ENCODE measurements at regions not wholly inside any gene's neighbourhood (a gene's known extent, or its start where the extent isn't known, plus 50 kb on each side); places are given as distances from the start of the nearest gene placed in this dataset.

DNA sequence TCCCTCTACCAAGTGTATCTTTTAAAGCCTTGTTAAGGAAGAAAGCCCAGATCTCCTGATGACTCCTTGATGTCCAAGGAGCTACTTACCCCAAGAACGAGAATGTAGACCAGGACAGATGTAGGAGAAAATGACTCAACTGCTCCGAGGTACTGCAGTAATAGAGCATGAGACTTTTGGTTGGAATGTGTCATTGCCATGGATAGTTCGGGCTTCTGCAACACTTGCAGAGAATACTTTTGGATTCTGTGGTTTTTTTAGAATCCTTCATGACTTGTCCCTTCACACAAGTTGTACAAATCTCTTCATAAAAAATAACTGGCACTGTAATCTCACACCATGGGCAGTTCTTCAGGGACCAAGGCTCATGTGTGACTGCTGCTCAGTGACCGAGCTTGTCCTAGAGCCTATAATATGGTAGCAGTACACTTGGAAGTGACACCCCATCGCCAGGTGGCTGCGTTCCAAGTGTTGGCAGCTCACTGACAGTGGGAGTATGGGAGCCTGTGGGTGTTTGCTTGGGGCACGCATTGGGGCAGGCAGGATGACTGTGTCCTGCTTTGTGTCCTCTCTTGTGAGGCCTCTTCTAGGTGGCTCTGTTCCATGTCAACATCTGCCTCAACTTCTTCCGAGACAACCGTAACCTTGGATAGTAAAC is 87.9 kb upstream of the WDR1 start:
- Histone ChIP-seq H3K18ac (ENCODE audit: low read length) (no peak overlapping the region), H4K8ac (ENCODE audit: low read depth, low read length) (no peak overlapping the region), H3K79me2 (ENCODE audit: control insufficient read depth, insufficient read depth, low read length, poor library complexity) (no peaks in the 10 kb centered on the region), H2BK5ac (ENCODE audit: low read depth, low read length, poor library complexity) (no peak overlapping the region), H3K9me3 (ENCODE audit: insufficient read depth, low read depth, low read length) (peaks cover 4% of the 10 kb centered on the region), H3K36me3 (ENCODE audit: control insufficient read depth in 1 of 2, insufficient read depth in 2 of 2, low read length in 2 of 2) (no peaks in the 10 kb centered on the region), H3K4me1 (ENCODE audit: control insufficient read depth in 1 of 2, insufficient read depth in 2 of 2, low read length in 2 of 2) (peaks cover 2 to 8% of the 10 kb centered on the region in 2 experiments), H3K27ac (ENCODE audit: low read depth, low read length) (no peak overlapping the region), H2AFZ (ENCODE audit: insufficient read depth, low read length, poor library complexity) (no peak overlapping the region), H3K14ac (ENCODE audit: low read length) (peak overlapping the region; percentile 5), H3K4me2 (ENCODE audit: low read length) (no peak overlapping the region), H3K27me3 (ENCODE audit: insufficient read depth, low read length) (no peaks in the 10 kb centered on the region), H4K12ac (ENCODE audit: low read depth, low read length) (no peak overlapping the region), H3K79me1 (ENCODE audit: low read length) (peaks cover 13% of the 10 kb centered on the region), H3K9ac (ENCODE audit: low read length) (no peak overlapping the region), H2BK120ac (ENCODE audit: insufficient read depth, low read length, poor library complexity) (peak overlapping the region; percentile 9), H3K4ac (ENCODE audit: low read depth, low read length) (no peak overlapping the region), H2AK5ac (ENCODE audit: low read length) (peak overlapping the region; percentile 8), H3K4me3 (ENCODE audit: low read depth, low read length) (no peak overlapping the region), H4K91ac (ENCODE audit: low read depth, low read length) (peak overlapping the region; percentile 37), H2BK12ac (ENCODE audit: low read length) (peak overlapping the region; percentile 11), H3K23ac (ENCODE audit: low read length) (no peak overlapping the region)
- WGBS (ENCODE audit: extremely low coverage, insufficient coverage, insufficient read length) = no CpG with 5 or more reads among the region's 9 CpGs
- DNase-seq = peak; percentile 42 to 80

DNA sequence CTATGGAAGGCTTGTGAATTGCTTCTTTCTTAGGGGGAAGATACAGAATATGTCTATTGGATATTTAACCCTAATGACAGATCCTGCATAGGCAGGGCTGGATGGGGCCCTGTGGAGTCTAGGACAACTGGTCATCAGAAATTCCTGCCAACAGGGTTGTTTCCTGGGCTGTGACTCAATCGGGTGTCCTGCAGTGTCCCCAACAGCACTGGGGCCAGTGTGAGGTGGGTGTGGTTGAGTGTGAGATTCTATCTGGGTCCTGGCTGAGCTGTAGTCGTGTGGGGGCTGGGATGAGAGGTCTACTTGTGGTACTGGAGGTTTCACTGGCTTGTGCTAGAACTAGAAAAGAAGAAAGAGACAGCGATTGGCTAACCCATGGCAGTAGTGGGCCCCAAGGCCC is 87.3 kb upstream of the WDR1 start:
- no CpG with 5 or more reads among the region's 3 CpGs for WGBS (ENCODE audit: extremely low coverage, insufficient coverage, insufficient read length)

DNA sequence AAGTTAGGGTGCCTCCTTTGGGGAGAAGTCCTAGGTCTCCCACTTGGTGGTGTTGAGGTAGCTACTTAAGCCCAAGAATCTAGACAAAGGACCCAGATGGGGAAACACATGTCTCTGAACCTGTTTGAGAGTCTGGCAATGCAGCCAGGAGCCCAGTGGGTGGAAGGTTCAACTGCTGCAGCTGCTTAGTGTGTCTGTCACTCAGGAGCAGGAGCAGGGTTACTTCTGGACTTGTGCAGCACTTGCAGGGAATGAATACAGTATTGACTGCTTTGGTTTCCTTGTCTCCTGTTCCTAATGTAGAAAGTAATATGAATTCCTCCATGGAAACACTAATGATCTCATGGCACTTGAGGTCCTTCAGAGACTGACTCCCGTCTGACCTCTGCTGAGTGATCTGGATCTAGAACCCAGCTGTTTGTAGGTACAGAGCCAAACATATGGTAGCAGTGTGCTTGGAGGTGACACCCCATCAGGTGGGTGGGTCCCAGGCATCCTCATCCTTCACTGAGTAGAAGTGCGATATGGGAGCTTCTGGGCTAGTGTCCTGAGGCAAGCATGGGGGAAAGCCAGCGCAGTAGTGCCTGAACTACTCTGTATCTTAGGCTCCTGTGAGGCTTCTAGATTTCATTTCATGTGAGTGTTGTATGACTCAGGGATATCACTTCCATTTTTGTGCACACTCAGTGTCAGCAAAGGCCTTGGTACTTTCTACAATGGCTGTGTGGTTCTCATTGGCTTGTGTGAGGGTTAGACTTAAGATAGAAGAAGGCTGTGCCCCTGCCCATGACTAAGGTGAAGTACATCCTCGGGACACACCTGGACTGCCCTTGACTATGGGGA is 85.0 kb upstream of the WDR1 start:
- Histone ChIP-seq H3K27me3 (ENCODE audit: insufficient read depth, low read length) (no peaks in the 10 kb centered on the region), H3K27ac (ENCODE audit: low read depth, low read length) (no peak overlapping the region), H3K4me1 (ENCODE audit: control insufficient read depth in 1 of 2, insufficient read depth in 2 of 2, low read length in 2 of 2) (peaks cover 2 to 6% of the 10 kb centered on the region in 2 experiments)

More for the DNA sequence above, 87.3 kb upstream of the WDR1 start:
- Histone ChIP-seq H3K27me3 (ENCODE audit: insufficient read depth, low read length) (no peaks in the 10 kb centered on the region), H3K4me1 (ENCODE audit: control insufficient read depth in 1 of 2, insufficient read depth in 2 of 2, low read length in 2 of 2) (peaks cover 2 to 8% of the 10 kb centered on the region in 2 experiments), H3K18ac (ENCODE audit: low read length) (no peak overlapping the region), H3K23ac (ENCODE audit: low read length) (no peak overlapping the region), H2BK120ac (ENCODE audit: insufficient read depth, low read length, poor library complexity) (peak overlapping the region; percentile 50), H2BK12ac (ENCODE audit: low read length) (peak overlapping the region; percentile 52), H4K12ac (ENCODE audit: low read depth, low read length) (no peak overlapping the region), H3K9me3 (ENCODE audit: insufficient read depth, low read depth, low read length) (peaks cover 4% of the 10 kb centered on the region), H4K8ac (ENCODE audit: low read depth, low read length) (peak overlapping the region; percentile 6), H2AFZ (ENCODE audit: insufficient read depth, low read length, poor library complexity) (no peak overlapping the region), H3K14ac (ENCODE audit: low read length) (peak overlapping the region; percentile 12), H3K4me2 (ENCODE audit: low read length) (no peak overlapping the region), H3K79me2 (ENCODE audit: control insufficient read depth, insufficient read depth, low read length, poor library complexity) (no peaks in the 10 kb centered on the region), H3K36me3 (ENCODE audit: control insufficient read depth in 1 of 2, insufficient read depth in 2 of 2, low read length in 2 of 2) (no peaks in the 10 kb centered on the region), H2BK5ac (ENCODE audit: low read depth, low read length, poor library complexity) (no peak overlapping the region), H2AK5ac (ENCODE audit: low read length) (no peak overlapping the region), H3K9ac (ENCODE audit: low read length) (no peak overlapping the region), H3K27ac (ENCODE audit: low read depth, low read length) (no peak overlapping the region), H3K79me1 (ENCODE audit: low read length) (peaks cover 13% of the 10 kb centered on the region), H3K4ac (ENCODE audit: low read depth, low read length) (no peak overlapping the region), H3K4me3 (ENCODE audit: low read depth, low read length) (no peak overlapping the region), H4K91ac (ENCODE audit: low read depth, low read length) (peak overlapping the region; percentile 29)
- DNase-seq = no peak

DNA sequence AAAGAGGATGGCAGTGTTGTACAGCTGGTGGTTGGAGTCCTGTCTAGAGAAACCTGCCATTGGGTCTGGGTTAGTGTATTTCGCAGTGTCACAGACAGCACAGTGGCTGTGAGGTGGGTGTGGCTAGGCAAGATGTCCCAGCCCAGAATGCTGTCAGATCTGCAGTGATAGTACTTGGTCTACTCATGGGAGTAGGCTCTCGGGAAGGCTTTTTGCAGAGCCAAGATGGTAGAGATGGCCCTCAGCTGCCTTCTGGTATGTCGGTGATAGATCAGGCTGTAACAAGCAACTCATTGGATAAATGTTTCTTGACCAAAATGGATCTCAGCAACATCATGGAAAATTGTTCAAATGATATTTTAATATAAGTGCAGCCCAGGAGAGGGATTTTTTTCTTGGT is 84.3 kb upstream of the WDR1 start:
- no CpG with 5 or more reads among the region's 3 CpGs for WGBS (ENCODE audit: extremely low coverage, insufficient coverage, insufficient read length)
- Histone ChIP-seq H3K9ac (ENCODE audit: low read length) (no peak overlapping the region), H2BK5ac (ENCODE audit: low read depth, low read length, poor library complexity) (no peak overlapping the region), H3K4me2 (ENCODE audit: low read length) (no peak overlapping the region), H3K27ac (ENCODE audit: low read depth, low read length) (no peak overlapping the region), H3K36me3 (ENCODE audit: control insufficient read depth in 1 of 2, insufficient read depth in 2 of 2, low read length in 2 of 2) (no peaks in the 10 kb centered on the region), H2BK12ac (ENCODE audit: low read length) (no peak overlapping the region), H3K23ac (ENCODE audit: low read length) (no peak overlapping the region), H4K91ac (ENCODE audit: low read depth, low read length) (no peak overlapping the region), H4K12ac (ENCODE audit: low read depth, low read length) (no peak overlapping the region), H3K79me2 (ENCODE audit: control insufficient read depth, insufficient read depth, low read length, poor library complexity) (no peaks in the 10 kb centered on the region), H3K4me1 (ENCODE audit: control insufficient read depth in 1 of 2, insufficient read depth in 2 of 2, low read length in 2 of 2) (peaks cover 2 to 6% of the 10 kb centered on the region in 2 experiments), H3K14ac (ENCODE audit: low read length) (no peak overlapping the region), H4K8ac (ENCODE audit: low read depth, low read length) (no peak overlapping the region), H2AK5ac (ENCODE audit: low read length) (no peak overlapping the region), H3K4ac (ENCODE audit: low read depth, low read length) (no peak overlapping the region), H3K4me3 (ENCODE audit: low read depth, low read length) (no peak overlapping the region), H2BK120ac (ENCODE audit: insufficient read depth, low read length, poor library complexity) (no peak overlapping the region), H2AFZ (ENCODE audit: insufficient read depth, low read length, poor library complexity) (no peak overlapping the region), H3K79me1 (ENCODE audit: low read length) (peaks cover 5% of the 10 kb centered on the region), H3K18ac (ENCODE audit: low read length) (no peak overlapping the region), H3K9me3 (ENCODE audit: insufficient read depth, low read depth, low read length) (peaks cover 2% of the 10 kb centered on the region), H3K27me3 (ENCODE audit: insufficient read depth, low read length) (no peaks in the 10 kb centered on the region)
- DNase-seq = no peak

More for the DNA sequence above, 85.0 kb upstream of the WDR1 start:
- Histone ChIP-seq H2AK5ac (ENCODE audit: low read length) (no peak overlapping the region), H2BK5ac (ENCODE audit: low read depth, low read length, poor library complexity) (no peak overlapping the region), H3K23ac (ENCODE audit: low read length) (no peak overlapping the region), H4K12ac (ENCODE audit: low read depth, low read length) (no peak overlapping the region), H3K4me3 (ENCODE audit: low read depth, low read length) (no peak overlapping the region), H3K36me3 (ENCODE audit: control insufficient read depth in 1 of 2, insufficient read depth in 2 of 2, low read length in 2 of 2) (no peaks in the 10 kb centered on the region), H2BK12ac (ENCODE audit: low read length) (no peak overlapping the region), H3K79me2 (ENCODE audit: control insufficient read depth, insufficient read depth, low read length, poor library complexity) (no peaks in the 10 kb centered on the region), H3K9ac (ENCODE audit: low read length) (no peak overlapping the region), H3K4me2 (ENCODE audit: low read length) (no peak overlapping the region), H4K91ac (ENCODE audit: low read depth, low read length) (peak overlapping the region; percentile 48), H3K4ac (ENCODE audit: low read depth, low read length) (no peak overlapping the region), H3K18ac (ENCODE audit: low read length) (no peak overlapping the region), H3K14ac (ENCODE audit: low read length) (no peak overlapping the region), H3K79me1 (ENCODE audit: low read length) (peaks cover 8% of the 10 kb centered on the region), H2BK120ac (ENCODE audit: insufficient read depth, low read length, poor library complexity) (peak overlapping the region; percentile 16), H2AFZ (ENCODE audit: insufficient read depth, low read length, poor library complexity) (no peak overlapping the region), H4K8ac (ENCODE audit: low read depth, low read length) (no peak overlapping the region), H3K9me3 (ENCODE audit: insufficient read depth, low read depth, low read length) (peaks cover 2% of the 10 kb centered on the region)
- WGBS (ENCODE audit: extremely low coverage, insufficient coverage, insufficient read length) = no CpG with 5 or more reads among the region's 4 CpGs
- no peak for DNase-seq

Data from trophoblast cell (in vitro differentiated cells and primary cell).